ENCODE measurements at regions not wholly inside any gene's neighbourhood (a gene's known extent, or its start where the extent isn't known, plus 50 kb on each side); places are given as distances from the start of the nearest gene placed in this dataset.
"Not testable (repeated sequence)": the region's sequence is repeated elsewhere in the genome, so short reads cannot be mapped to it uniquely, and the experiment has no call there.

GRCh38 chr7:131629217-131629882, 72.9 kb upstream of the PODXL start:
- no peak overlapping the region for H3K27ac ChIP-seq
- ATAC-seq = no peak

GRCh38 chr7:131628634-131629033, 72.2 kb upstream of the PODXL start:
- H3K27ac ChIP-seq = no peak overlapping the region
- no peaks in the 10 kb centered on the region for H3K9me3 ChIP-seq
- ATAC-seq = no peak
- intact Hi-C loops (cut with DNase I) = no loop called here
- H3K4me3 ChIP-seq = no peak overlapping the region
- H3K36me3 ChIP-seq = no peaks in the 10 kb centered on the region
- peaks cover 6% of the 10 kb centered on the region for H3K4me1 ChIP-seq
- no peak for DNase-seq
- no peaks in the 10 kb centered on the region for H3K27me3 ChIP-seq
- TF ChIP-seq CTCF (IDR thresholded peaks at IDR 0.05) = no peak

More at GRCh38 chr7:131629217-131629882, 72.9 kb upstream of the PODXL start:
- intact Hi-C loops (cut with DNase I) = no loop called here
- no peaks in the 10 kb centered on the region for H3K9me3 ChIP-seq
- H3K4me3 ChIP-seq = no peak overlapping the region
- no peaks in the 10 kb centered on the region for H3K27me3 ChIP-seq
- DNase-seq = no peak
- no peak for TF ChIP-seq CTCF (IDR thresholded peaks at IDR 0.05)
- H3K36me3 ChIP-seq = no peaks in the 10 kb centered on the region
- peaks cover 10% of the 10 kb centered on the region for H3K4me1 ChIP-seq

- ATAC-seq = no peak
- H3K4me1 ChIP-seq = peaks cover 5% of the 10 kb centered on the region
- no peaks in the 10 kb centered on the region for H3K36me3 ChIP-seq
- no peaks in the 10 kb centered on the region for H3K9me3 ChIP-seq
- H3K4me3 ChIP-seq = no peak overlapping the region
- no peak overlapping the region for H3K27ac ChIP-seq
- TF ChIP-seq CTCF (IDR thresholded peaks at IDR 0.05) = no peak
- H3K27me3 ChIP-seq = no peaks in the 10 kb centered on the region
- intact Hi-C loops (cut with DNase I) = no loop called here
- no peak for DNase-seq
Measured at GRCh38 chr7:131627735-131628190, 71.3 kb upstream of the PODXL start.

- peaks cover 8% of the 10 kb centered on the region for H3K4me1 ChIP-seq
Measured at GRCh38 chr7:131626643-131627042, 70.2 kb upstream of the PODXL start.

GRCh38 chr7:131625817-131626372, 69.5 kb upstream of the PODXL start:
- Histone ChIP-seq H3K27me3 (no peaks in the 10 kb centered on the region), H3K9me3 (no peaks in the 10 kb centered on the region), H3K36me3 (no peaks in the 10 kb centered on the region), H3K4me3 (no peak overlapping the region), H3K4me1 (peaks cover 8% of the 10 kb centered on the region), H3K27ac (peak overlapping the region; percentile 2)
- ATAC-seq (peak; percentile 50), DNase-seq (no peak)
- intact Hi-C loops (cut with DNase I) = no loop called here
- peak; percentile 16 for TF ChIP-seq CTCF (IDR thresholded peaks at IDR 0.05)

More at GRCh38 chr7:131626643-131627042, 70.2 kb upstream of the PODXL start:
- no peaks in the 10 kb centered on the region for H3K27me3 ChIP-seq
- ATAC-seq (no peak), DNase-seq (no peak)
- no peak overlapping the region for H3K4me3 ChIP-seq
- no peak for TF ChIP-seq CTCF (IDR thresholded peaks at IDR 0.05)
- H3K27ac ChIP-seq = peak overlapping the region; percentile 2
- H3K9me3 ChIP-seq = no peaks in the 10 kb centered on the region
- no peaks in the 10 kb centered on the region for H3K36me3 ChIP-seq
- intact Hi-C loops (cut with DNase I) = no loop called here

GRCh38 chr7:131625345-131625744, 68.9 kb upstream of the PODXL start:
- DNase-seq; H3K4me3 ChIP-seq; ATAC-seq; H3K36me3 ChIP-seq; H3K27me3 ChIP-seq; H3K4me1 ChIP-seq; H3K27ac ChIP-seq; H3K9me3 ChIP-seq; intact Hi-C loops (cut with DNase I): not testable (repeated sequence)
